Fibroblast of skin of scalp (primary cell): ENCODE measurements at regions not wholly inside any gene's neighbourhood (a gene's known extent, or its start where the extent isn't known, plus 50 kb on each side); places are given as distances from the start of the nearest gene placed in this dataset.
A peak's percentile ranks its signal among the peaks of the same experiment; 100 is the strongest.

Source experiments
- DNase-seq: peaks from one replicate; pipeline ENCODE4 v3.0.0-alpha.2; 2013

- no peak for DNase-seq
These were observed 269.9 kb downstream of the MTRR start for GRCh38 chr5:8138884-8139283.

GRCh38 chr5:8150791-8151190 lies 281.8 kb downstream of the MTRR start:
- DNase-seq: no peak

GRCh38 chr5:8156706-8157105 lies 287.8 kb downstream of the MTRR start:
- no peak for DNase-seq

DNA sequence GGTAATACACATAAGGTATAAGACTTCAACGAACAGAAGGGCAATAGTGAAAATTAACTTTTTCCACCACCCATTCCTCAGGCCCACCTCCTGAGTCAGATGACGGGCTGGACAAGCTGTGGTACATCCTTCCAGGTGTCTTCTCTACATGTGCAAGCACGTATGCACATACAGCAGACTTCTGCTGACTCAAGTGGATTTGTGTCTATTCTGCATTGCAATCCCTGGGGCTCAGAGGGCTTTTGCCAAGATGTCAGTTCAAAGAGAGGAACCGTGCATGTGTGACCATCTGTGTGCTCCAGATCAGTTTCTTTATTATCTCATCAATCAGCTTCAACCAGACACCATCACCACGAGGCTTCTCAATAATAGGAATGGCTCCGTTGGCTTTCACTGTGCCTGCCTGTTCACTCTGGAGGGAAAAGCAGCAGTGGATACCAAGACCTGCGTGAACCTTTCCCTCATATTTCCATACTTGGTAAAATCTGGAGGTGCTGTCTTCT lies 288.4 kb downstream of the MTRR start:
- DNase-seq: no peak

GRCh38 chr5:8176101-8176693 lies 307.2 kb downstream of the MTRR start:
- peak; percentile 4 for DNase-seq

GRCh38 chr5:8184455-8185063 lies 315.6 kb downstream of the MTRR start:
- DNase-seq: peak; percentile 23

DNA sequence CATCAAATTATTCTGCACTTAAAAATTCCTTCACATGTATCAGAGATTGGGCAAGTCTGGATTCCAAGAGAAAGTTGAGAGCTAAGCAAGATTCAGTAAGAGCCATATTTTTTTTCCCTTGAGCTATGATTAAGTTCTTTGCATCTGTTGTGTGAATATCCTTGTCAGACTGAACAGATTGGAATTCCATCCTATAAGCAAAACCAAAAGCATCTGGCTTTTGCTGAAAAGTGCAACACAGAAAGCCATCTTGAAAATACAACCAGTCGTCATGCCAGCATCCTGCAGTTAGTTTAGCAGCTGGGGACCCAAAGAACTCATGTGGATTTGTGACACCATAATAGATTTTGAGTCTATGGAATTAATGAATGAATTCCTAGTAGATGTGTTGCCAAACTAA lies 316.9 kb downstream of the MTRR start:
- no peak for DNase-seq

GRCh38 chr5:8188874-8189565 lies 320.1 kb downstream of the MTRR start:
- DNase-seq: no peak

GRCh38 chr5:8192840-8193239 lies 323.9 kb downstream of the MTRR start:
- DNase-seq: no peak

- no peak for DNase-seq
These were observed 327.1 kb downstream of the MTRR start for GRCh38 chr5:8196061-8196460.

- no peak for DNase-seq
These were observed 339.4 kb downstream of the MTRR start for GRCh38 chr5:8208307-8208706.

DNA sequence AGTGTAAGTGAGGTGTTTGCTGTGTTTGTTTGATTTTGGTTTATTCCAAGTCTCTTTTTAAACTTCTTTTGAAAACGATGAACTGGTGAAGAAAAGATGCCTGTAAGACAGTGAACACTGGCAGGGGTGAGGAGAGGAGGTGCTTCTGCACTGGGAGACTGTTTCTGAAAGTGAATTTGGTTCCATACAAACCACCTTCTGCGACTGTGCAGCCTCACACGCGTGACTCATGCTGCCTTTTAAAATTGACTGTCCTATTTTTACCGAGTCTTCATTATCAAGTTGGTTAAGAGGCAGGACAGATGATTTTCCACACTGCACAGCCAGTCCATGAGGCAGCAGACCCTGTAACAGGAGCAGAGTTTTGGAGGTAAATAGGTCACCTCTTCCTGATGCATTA lies 340.6 kb downstream of the MTRR start:
- DNase-seq: no peak

DNA sequence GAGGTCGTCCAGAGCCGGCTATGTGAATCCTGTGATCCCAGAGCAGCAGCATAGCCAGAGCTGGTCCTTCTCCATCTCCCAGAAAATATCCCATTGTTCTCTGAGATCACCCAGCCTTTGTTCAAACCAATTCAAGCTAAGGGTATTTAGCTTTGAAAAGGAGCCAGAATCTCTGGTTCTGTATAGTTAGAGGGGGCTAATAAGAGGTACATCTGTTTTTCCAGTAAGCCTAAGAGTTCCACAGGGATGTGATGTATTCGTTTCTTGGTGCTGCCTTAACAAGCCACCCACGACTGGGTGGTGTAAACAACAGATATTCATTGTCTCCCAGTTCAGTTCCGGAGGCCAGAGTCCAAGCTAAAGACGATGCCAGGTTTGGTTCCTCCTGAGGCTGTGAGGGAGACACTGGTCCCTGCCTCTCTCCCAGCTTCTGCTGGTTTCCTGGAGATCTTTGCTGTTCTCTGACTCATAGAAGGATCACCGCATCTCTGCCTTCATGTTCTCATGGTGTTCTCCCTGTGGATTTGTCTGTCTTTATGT lies 344.8 kb downstream of the MTRR start:
- no peak for DNase-seq

GRCh38 chr5:8216921-8217320 lies 348.0 kb downstream of the MTRR start:
- no peak for DNase-seq

GRCh38 chr5:8226148-8226547 lies 357.2 kb downstream of the MTRR start:
- DNase-seq: no peak

DNA sequence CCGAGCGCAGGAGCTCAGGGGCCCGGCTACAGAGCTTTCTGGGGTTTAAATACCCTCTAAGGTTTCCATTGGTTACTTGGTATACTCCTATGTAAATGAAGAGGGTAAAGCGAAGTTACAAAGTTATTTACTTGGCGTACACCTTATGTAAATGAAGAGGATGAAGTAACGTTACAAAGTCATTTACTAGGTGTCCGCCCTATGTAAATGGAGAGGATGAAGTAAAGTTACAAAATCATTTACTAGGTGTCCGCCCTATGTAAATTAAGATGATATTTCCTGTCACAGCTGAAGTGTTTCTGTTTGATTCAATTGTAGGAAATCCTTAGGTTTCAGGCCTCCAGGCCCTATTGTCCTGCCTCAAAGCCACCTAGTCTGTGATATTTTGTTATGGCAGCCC lies 358.2 kb downstream of the MTRR start:
- DNase-seq: no peak

DNA sequence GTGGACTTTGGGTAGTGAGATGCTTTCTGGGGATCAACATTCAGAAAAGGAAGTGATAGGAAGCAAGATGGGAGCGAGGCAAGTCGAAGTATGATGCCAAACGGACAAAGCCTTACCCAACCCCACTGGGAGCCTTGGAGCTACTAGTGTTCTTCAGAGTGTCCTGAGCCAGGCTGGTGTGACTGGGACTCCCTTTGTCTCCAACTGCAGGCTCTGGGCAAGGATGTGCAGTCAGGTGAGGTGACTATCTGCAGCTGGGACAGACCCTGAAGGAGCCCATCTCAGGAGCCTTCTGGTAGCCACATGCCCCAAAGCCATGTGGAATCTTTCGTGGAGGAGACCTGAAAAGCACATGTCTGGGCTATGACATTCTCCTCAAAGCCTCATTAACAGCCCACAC lies 360.6 kb downstream of the MTRR start:
- DNase-seq: no peak

DNA sequence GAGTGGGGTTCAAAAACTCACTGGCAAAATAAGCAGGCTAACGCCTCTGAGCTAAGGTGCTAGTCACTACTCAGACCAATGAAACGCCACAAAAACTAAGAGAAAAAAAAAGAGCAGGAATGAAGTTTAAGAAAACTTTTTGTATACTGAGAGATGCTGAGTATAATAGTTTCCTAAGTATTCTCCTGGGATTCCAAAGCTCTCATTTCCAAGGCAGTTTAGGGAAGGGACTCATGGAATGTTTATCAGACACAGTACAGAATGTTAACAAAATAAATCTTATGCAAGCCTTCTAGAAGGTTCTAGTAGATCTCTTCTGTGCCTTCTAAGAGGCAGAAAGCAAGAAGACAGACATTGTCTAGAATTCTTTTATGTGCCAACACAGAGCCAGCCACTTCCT lies 361.9 kb downstream of the MTRR start:
- no peak for DNase-seq

- DNase-seq: no peak
These were observed 364.5 kb downstream of the MTRR start for GRCh38 chr5:8233479-8233878.

DNA sequence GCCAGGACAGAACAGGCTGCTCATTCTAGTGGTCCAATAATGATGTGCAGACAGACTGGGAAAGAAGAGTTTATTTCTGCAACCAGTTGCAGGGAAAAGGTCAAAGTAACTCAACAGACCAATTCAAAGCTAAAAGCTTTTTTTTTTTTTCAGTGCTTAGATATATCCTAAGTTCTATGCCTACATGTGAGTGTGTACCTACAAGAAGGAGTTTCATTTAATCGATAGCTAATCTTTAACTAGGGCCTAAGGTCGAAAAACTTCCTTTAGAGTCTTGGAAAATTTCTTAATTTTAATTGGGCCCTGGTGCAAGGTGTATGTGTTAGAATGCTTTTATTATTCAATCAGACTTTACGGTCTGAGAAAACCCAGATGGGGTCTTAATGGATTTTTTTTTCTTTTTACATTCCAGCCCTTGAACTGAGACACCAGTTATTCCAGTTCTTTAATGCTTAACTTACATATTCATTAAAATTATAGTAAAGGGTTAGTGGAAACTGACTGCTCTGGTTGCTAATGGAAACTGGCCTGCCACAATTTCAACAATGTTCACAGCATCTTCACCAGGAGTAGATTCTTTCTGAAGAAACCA lies 365.3 kb downstream of the MTRR start:
- DNase-seq: no peak

- no peak for DNase-seq
These were observed 369.1 kb downstream of the MTRR start for GRCh38 chr5:8238080-8238479.

- no peak for DNase-seq
These were observed 370.2 kb downstream of the MTRR start for GRCh38 chr5:8239198-8239597.

DNA sequence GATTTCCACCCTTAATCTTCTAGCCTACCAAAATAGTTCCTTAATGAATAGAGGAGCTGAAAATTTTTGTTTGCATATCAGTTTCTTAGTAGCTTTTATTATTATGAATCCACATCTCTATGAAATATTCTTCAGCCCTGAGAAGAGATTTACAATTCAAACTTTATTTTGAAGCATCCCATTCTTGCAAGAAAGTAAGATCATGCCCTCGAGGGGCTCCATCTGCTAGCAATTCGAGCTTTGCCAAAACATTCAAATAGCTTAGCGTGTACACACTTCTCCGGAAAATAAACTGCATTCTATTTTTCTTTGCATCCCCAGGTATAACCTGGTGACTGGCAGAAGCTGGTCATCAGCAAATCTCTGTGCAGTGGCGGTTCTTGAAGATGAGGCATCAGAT lies 370.7 kb downstream of the MTRR start:
- DNase-seq: no peak

DNA sequence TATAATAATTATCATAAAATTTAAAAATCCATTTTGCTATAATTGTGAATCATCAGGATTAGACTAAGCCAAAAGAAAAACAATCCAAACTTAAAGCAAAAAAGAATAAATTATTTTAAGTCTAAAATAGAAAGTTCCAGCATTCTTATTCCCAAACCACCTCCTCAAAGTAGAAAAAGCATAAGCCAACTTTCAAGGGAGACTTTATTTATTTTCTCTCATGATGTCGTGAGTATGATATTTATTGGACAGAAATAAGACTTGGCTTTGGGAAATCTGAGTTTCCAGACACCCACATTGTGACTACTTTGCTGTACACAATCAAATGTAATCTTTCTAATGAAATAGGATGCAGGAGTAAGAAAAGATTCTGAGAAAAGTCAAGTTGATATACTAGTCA lies 372.1 kb downstream of the MTRR start:
- no peak for DNase-seq
